Activated CD4-positive, CD25-positive, alpha-beta regulatory T cell treated with anti-CD3 and anti-CD28 coated beads, Interleukin-2, amount 50 U/mL, for 16 hours (primary cell): ENCODE measurements at regions not wholly inside any gene's neighbourhood (a gene's known extent, or its start where the extent isn't known, plus 50 kb on each side); places are given as distances from the start of the nearest gene placed in this dataset.
"Not testable (repeated sequence)": the region's sequence is repeated elsewhere in the genome, so short reads cannot be mapped to it uniquely, and the experiment has no call there.

Source experiments
- DNase-seq: peaks from one replicate; pipeline ENCODE4 v3.0.0-alpha.2; 2020; ENCODE audit warnings: low read depth, low spot score

GRCh38 chr10:8280946-8281345 lies 226.5 kb downstream of the GATA3 start:
- DNase-seq: no peak

- no peak for DNase-seq
Measured at GRCh38 chr10:8282340-8282739, 227.9 kb downstream of the GATA3 start.

- DNase-seq: no peak
Measured at GRCh38 chr10:8283166-8283905, 228.8 kb downstream of the GATA3 start.

GRCh38 chr10:8283986-8284385 lies 229.5 kb downstream of the GATA3 start:
- DNase-seq: no peak

GRCh38 chr10:8285970-8286369 lies 231.5 kb downstream of the GATA3 start:
- not testable (repeated sequence) for DNase-seq

- DNase-seq: no peak
Measured at GRCh38 chr10:8288600-8288999, 234.1 kb downstream of the GATA3 start.

GRCh38 chr10:8289186-8289924 lies 234.9 kb downstream of the GATA3 start:
- DNase-seq: no peak

GRCh38 chr10:8294779-8295178 lies 240.3 kb downstream of the GATA3 start:
- DNase-seq: no peak

GRCh38 chr10:8295311-8295710 lies 240.8 kb downstream of the GATA3 start:
- no peak for DNase-seq

- no peak for DNase-seq
Measured at GRCh38 chr10:8296090-8296733, 241.7 kb downstream of the GATA3 start.

- no peak for DNase-seq
Measured at GRCh38 chr10:8296734-8297101, 242.2 kb downstream of the GATA3 start.

GRCh38 chr10:8297107-8297506 lies 242.6 kb downstream of the GATA3 start:
- no peak for DNase-seq

GRCh38 chr10:8297959-8298358 lies 243.5 kb downstream of the GATA3 start:
- no peak for DNase-seq

- DNase-seq: no peak
Measured at GRCh38 chr10:8298896-8299570, 244.5 kb downstream of the GATA3 start.

- no peak for DNase-seq
Measured at GRCh38 chr10:8300925-8301324, 246.4 kb downstream of the GATA3 start.

GRCh38 chr10:8301333-8301732 lies 246.8 kb downstream of the GATA3 start:
- no peak for DNase-seq

GRCh38 chr10:8301831-8302230 lies 247.3 kb downstream of the GATA3 start:
- DNase-seq: no peak

GRCh38 chr10:8302565-8302964 lies 248.1 kb downstream of the GATA3 start:
- DNase-seq: no peak

- no peak for DNase-seq
Measured at GRCh38 chr10:8304861-8305260, 250.4 kb downstream of the GATA3 start.

- DNase-seq: no peak
Measured at GRCh38 chr10:8305876-8306652, 251.6 kb downstream of the GATA3 start.

- DNase-seq: no peak
Measured at GRCh38 chr10:8306685-8307364, 252.3 kb downstream of the GATA3 start.
